K562 (cell line): ENCODE measurements at regions not wholly inside any gene's neighbourhood (a gene's known extent, or its start where the extent isn't known, plus 50 kb on each side); places are given as distances from the start of the nearest gene placed in this dataset.

Source experiments
- ATAC-seq: fragments of 200-7000 bp; cut with Tn5 transposase; 3 replicates; pipeline ENCODE4 v1.9.1; 2020; ENCODE audit warnings: moderate library complexity
- BruUV-seq: library from RNA; stranded (reverse); fragments of 400-500 nt; replicated peaks from 2 replicates; lab custom pipeline; 2021; lab: Mats Ljungman, UMichigan
- CTCF ChIA-PET: fragments of 300-600 bp; formaldehyde crosslinking; extraction: SDS; loops from one replicate; lab custom pipeline; 2021; ENCODE audit warnings: low intra/inter-chr PET ratio; lab: Yijun Ruan, JAX
- POLR2A ChIA-PET: fragments of 300-600, 350-650 bp; sonication (Branson Sonifier 250); formaldehyde crosslinking; extraction: SDS; loops from one replicate; lab custom pipeline; 2021; ENCODE audit warnings: antibody characterized with exemption, inconsistent platforms; lab: Yijun Ruan, JAX
- DNase-seq, 4 experiments: peaks; one replicate each; pipeline versions ENCODE4 v3.0.0 to v3.0.0-alpha.2; 2011 to 2018; ENCODE audit warnings: low spot score in 3 of 4, mixed read lengths in 3 of 4; ENCODE audit errors: extremely low read depth in 1 of 4
- FAIRE-seq: peaks from 2 replicates; lab custom pipeline; 2011; peaks lifted over from hg19 to GRCh38; lab: Jason Lieb, UNC
- H2AFZ ChIP-seq: 2 replicates; pipeline ENCODE4 v1.6.0; 2011; ENCODE audit warnings: low read depth, low read length, control low read depth, inconsistent platforms
- H3K27ac ChIP-seq: fragments of 200-600 bp; 3 replicates; pipeline ENCODE4 v1.8.0; 2011; ENCODE audit warnings: low read depth, mild to moderate bottlenecking, control low read depth, inconsistent platforms, low read length, moderate library complexity, mixed read lengths; ENCODE audit errors: extremely low read depth
- H3K27me3 ChIP-seq, 2 experiments: fragments of 300-600 bp in 1 of 2; 2 replicates in 1 of 2; 3 replicates in 1 of 2; pipeline versions ENCODE4 v1.6.0 to v1.8.0; 2011; ENCODE audit warnings: inconsistent platforms in 2 of 2, low read length in 2 of 2, mild to moderate bottlenecking in 1 of 2, mixed read lengths in 1 of 2, moderate library complexity in 1 of 2; ENCODE audit not compliant: control insufficient read depth in 2 of 2, insufficient read depth in 2 of 2
- H3K36me3 ChIP-seq: fragments of 300-600 bp; 3 replicates; pipeline ENCODE4 v1.8.0; 2011; ENCODE audit warnings: mild to moderate bottlenecking, low read length, inconsistent platforms; ENCODE audit not compliant: control insufficient read depth, insufficient read depth
- H3K4me1 ChIP-seq, 2 experiments: fragments of 200-600 bp in 1 of 2; replicated peaks in 1 of 2; 2 replicates in 1 of 2; 3 replicates in 1 of 2; pipeline versions ENCODE4 v1.5.1 to v1.8.0; 2011; ENCODE audit warnings: inconsistent platforms in 2 of 2, low read length in 2 of 2, mild to moderate bottlenecking in 1 of 2, mixed read lengths in 1 of 2, moderate library complexity in 1 of 2; ENCODE audit not compliant: control insufficient read depth in 2 of 2, insufficient read depth in 2 of 2
- H3K4me2 ChIP-seq: 2 replicates; pipeline ENCODE4 v1.6.1; 2011; ENCODE audit warnings: low read length, control low read depth, inconsistent platforms, mixed read lengths; ENCODE audit not compliant: insufficient read depth
- H3K4me3 ChIP-seq: fragments of 200-600 bp; sonication (generic), shearing (Covaris generic); 2 replicates; pipeline ENCODE4 v1.5.1; 2016; ENCODE audit warnings: control low read depth, inconsistent platforms
- H3K79me2 ChIP-seq: fragments of 200-600 bp; 3 replicates; pipeline ENCODE4 v1.8.0; 2011; ENCODE audit warnings: low read length, inconsistent platforms; ENCODE audit not compliant: control insufficient read depth, insufficient read depth
- H3K9ac ChIP-seq, 2 experiments: 2 replicates each; pipeline versions ENCODE4 v1.6.0 to v1.6.1; 2011; ENCODE audit warnings: low read depth in 2 of 2, low read length in 2 of 2, control low read depth in 1 of 2, inconsistent platforms in 1 of 2, mild to moderate bottlenecking in 1 of 2, mixed read lengths in 1 of 2; ENCODE audit not compliant: insufficient read depth in 1 of 2
- H3K9me1 ChIP-seq: one replicate; pipeline ENCODE4 v1.6.0; 2011; ENCODE audit warnings: inconsistent platforms, mild to moderate bottlenecking, low read length, moderate library complexity; ENCODE audit not compliant: control insufficient read depth, insufficient read depth
- H3K9me3 ChIP-seq: replicated peaks from 2 replicates; pipeline ENCODE4 v1.5.1; 2011; ENCODE audit warnings: low read depth, low read length, inconsistent platforms; ENCODE audit not compliant: control insufficient read depth, insufficient read depth
- H4K20me1 ChIP-seq: replicated peaks from 2 replicates; pipeline ENCODE4 v1.6.1; 2011; ENCODE audit warnings: low read length, inconsistent platforms, mixed read lengths; ENCODE audit not compliant: control insufficient read depth, insufficient read depth
- C11orf30 ChIP-seq: fragments of 450-650 bp; IDR thresholded peaks from 2 replicates; pipeline ENCODE4 v1.6.1; 2016; ENCODE audit warnings: low read depth, mild to moderate bottlenecking
- CTCF ChIP-seq, 3 experiments: IDR thresholded peaks in 2 of 3; conservative IDR thresholded peaks in 1 of 3; 2 replicates each; pipeline ENCODE4 v1.5.1; 2011 to 2012; ENCODE audit warnings: low read length in 3 of 3, mild to moderate bottlenecking in 3 of 3, control low read depth in 2 of 3, improper control_type of control experiment in 1 of 3, inconsistent platforms in 1 of 3, low read depth in 1 of 3, mixed read lengths in 1 of 3, moderate library complexity in 1 of 3; ENCODE audit not compliant: insufficient read depth in 2 of 3
- MAFG ChIP-seq: fragments of 450-650 bp; conservative IDR thresholded peaks from 2 replicates; pipeline ENCODE4 v1.6.1; 2016; ENCODE audit warnings: missing genetic modification characterization, missing compliant biosample characterization
- ZBTB7A ChIP-seq: IDR thresholded peaks from 2 replicates; pipeline ENCODE4 v1.6.1; 2011; ENCODE audit warnings: low read depth, mild to moderate bottlenecking, low read length, moderate library complexity, borderline replicate concordance; ENCODE audit not compliant: control insufficient read depth
- ZNF232 ChIP-seq: sonication (generic); formaldehyde crosslinking; IDR thresholded peaks from 2 replicates; pipeline ENCODE4 v1.8.0; 2022; ENCODE audit warnings: mild to moderate bottlenecking, missing genetic modification reagents
- ZNF316 ChIP-seq: fragments of 450-650 bp; IDR thresholded peaks from 2 replicates; pipeline ENCODE4 v1.6.1; 2016
- ZSCAN32 ChIP-seq: fragments of 450-650 bp; formaldehyde crosslinking; IDR thresholded peaks from 2 replicates; pipeline ENCODE4 v1.4.0; 2020; ENCODE audit warnings: mild to moderate bottlenecking, moderate library complexity
- WGBS: fragments of 100-300 bp; shearing (Covaris generic); methylation state at CpG from one replicate; pipeline ENCODE4 v1.1.6; 2016; ENCODE audit warnings: low coverage, mixed read lengths; ENCODE audit not compliant: insufficient coverage; ENCODE audit errors: missing lambda C conversion rate; 5-methylcytosine and 5-hydroxymethylcytosine counted together
- in situ Hi-C: fragments of 300-500 bp; cut with MboI; formaldehyde crosslinking; loops from 4 replicates; pipeline ENCODE4 v1.15.0; 2018; ENCODE audit warnings: inconsistent platforms, mixed read lengths
- intact Hi-C: fragments of 100-400 bp; cut with micrococcal nuclease; formaldehyde crosslinking; loops from 2 replicates; pipeline ENCODE4 v1.14.2; 2022

GRCh38 chr21:35812679-35813078 is 247.6 kb downstream of the SETD4 start:
- Histone ChIP-seq H3K9ac (no peak overlapping the region), H4K20me1 (no peaks in the 10 kb centered on the region), H3K27ac (no peak overlapping the region), H3K9me1 (no peaks in the 10 kb centered on the region), H3K36me3 (no peaks in the 10 kb centered on the region), H3K4me1 (no peaks in the 10 kb centered on the region), H3K4me2 (no peak overlapping the region), H2AFZ (no peak overlapping the region)
- ATAC-seq (no peak), FAIRE-seq (no peak), DNase-seq (no peak)
- WGBS: 2% methylated on average over 9 of the region's 9 CpGs
- in situ Hi-C loops: no loop called here
- intact Hi-C loops: no loop called here
- BruUV-seq: no TSS peak
- POLR2A ChIA-PET: no interaction called here
- TF ChIP-seq ZBTB7A: no peak
- TF ChIP-seq C11orf30: peak; percentile 61; the same call in 1 of the 2 replicates
- no peak for TF ChIP-seq ZNF232 (CRISPR knock-in tag)
- TF ChIP-seq ZNF316: peak; percentile 83
- peak; percentile 45 for TF ChIP-seq MAFG
- no peak for TF ChIP-seq CTCF (IDR thresholded peaks at IDR 0.05 in 2 of 3, conservative IDR thresholded peaks at IDR 0.05 in 1 of 3; ENCODE audit: insufficient read depth in 2 of 3, low read depth in 1 of 3, low read length in 3 of 3)
- no peak for TF ChIP-seq ZSCAN32
- TF ChIP-seq, all 486 proteins: peak for 3
- Histone ChIP-seq H3K27me3 (peaks cover 5 to 8% of the 10 kb centered on the region in 2 experiments; a peak in 3 of 5 replicates), H3K4me3 (no peak overlapping the region), H3K79me2 (no peaks in the 10 kb centered on the region), H3K9me3 (no peaks in the 10 kb centered on the region)
- CTCF ChIA-PET: no interaction called here
